Fibroblast of lung (primary cell): ENCODE measurements at regions not wholly inside any gene's neighbourhood (a gene's known extent, or its start where the extent isn't known, plus 50 kb on each side); places are given as distances from the start of the nearest gene placed in this dataset.

Experiments used
- EZH2 ChIP-seq: IDR thresholded peaks from 2 replicates; pipeline ENCODE4 v1.5.1; 2012; ENCODE audit warnings: low read length, control low read depth, mild to moderate bottlenecking; ENCODE audit errors: missing control alignments
- TF ChIP-seq, protein P1 (sequence below), 2 donors: IDR thresholded peaks in 1 of 2; conservative IDR thresholded peaks in 1 of 2; 1 replicate in 1 of 2; 2 replicates in 1 of 2; pipeline ENCODE4 v1.5.1; 2011 to 2012; ENCODE audit warnings: low read length in 2 of 2, control low read depth in 1 of 2, inconsistent platforms in 1 of 2, low read depth in 1 of 2, mild to moderate bottlenecking in 1 of 2

DNA sequence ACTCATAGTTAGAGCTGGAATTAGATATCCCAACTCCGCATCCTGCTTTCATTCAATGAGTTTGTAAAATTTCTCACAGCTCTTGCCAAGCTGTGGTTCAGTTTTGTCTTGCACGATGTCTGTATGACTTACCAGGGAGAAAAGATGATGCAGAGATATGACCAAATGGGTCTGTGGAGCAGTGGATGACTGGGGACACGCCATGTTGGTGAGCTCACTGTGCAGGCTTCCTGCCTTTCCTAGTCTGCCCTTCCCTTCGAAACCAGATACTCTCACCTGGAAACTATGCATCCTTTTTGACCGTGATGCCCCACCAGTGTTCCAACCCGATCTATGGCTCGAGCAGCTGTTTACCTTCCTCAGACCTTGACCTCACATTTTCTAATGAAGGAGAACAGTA, 262.7 kb upstream of the BMP2 start:
- TF ChIP-seq, protein P1, sequence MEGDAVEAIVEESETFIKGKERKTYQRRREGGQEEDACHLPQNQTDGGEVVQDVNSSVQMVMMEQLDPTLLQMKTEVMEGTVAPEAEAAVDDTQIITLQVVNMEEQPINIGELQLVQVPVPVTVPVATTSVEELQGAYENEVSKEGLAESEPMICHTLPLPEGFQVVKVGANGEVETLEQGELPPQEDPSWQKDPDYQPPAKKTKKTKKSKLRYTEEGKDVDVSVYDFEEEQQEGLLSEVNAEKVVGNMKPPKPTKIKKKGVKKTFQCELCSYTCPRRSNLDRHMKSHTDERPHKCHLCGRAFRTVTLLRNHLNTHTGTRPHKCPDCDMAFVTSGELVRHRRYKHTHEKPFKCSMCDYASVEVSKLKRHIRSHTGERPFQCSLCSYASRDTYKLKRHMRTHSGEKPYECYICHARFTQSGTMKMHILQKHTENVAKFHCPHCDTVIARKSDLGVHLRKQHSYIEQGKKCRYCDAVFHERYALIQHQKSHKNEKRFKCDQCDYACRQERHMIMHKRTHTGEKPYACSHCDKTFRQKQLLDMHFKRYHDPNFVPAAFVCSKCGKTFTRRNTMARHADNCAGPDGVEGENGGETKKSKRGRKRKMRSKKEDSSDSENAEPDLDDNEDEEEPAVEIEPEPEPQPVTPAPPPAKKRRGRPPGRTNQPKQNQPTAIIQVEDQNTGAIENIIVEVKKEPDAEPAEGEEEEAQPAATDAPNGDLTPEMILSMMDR (conservative IDR thresholded peaks at IDR 0.05 in 1 of 2, IDR thresholded peaks at IDR 0.05 in 1 of 2; ENCODE audit: low read depth in 1 of 2, low read length in 2 of 2): no peak
- no peak for TF ChIP-seq EZH2
